ENCODE measurements at regions not wholly inside any gene's neighbourhood (a gene's known extent, or its start where the extent isn't known, plus 50 kb on each side); places are given as distances from the start of the nearest gene placed in this dataset.
"Not testable (repeated sequence)": the region's sequence is repeated elsewhere in the genome, so short reads cannot be mapped to it uniquely, and the experiment has no call there.

GRCh38 chr4:75207902-75208301, 275.0 kb downstream of the PARM1 start:
- no peak for DNase-seq (ENCODE audit: low spot score)
- in situ Hi-C loops (cut with MboI; ENCODE audit: low sequenced_read_pairs, unreplicated experiment), result no loop called here
- TF ChIP-seq CTCF (IDR thresholded peaks at IDR 0.05; ENCODE audit: borderline replicate concordance, control extremely low read depth, extremely low read depth, insufficient read depth, missing control alignments), result no peak

DNA sequence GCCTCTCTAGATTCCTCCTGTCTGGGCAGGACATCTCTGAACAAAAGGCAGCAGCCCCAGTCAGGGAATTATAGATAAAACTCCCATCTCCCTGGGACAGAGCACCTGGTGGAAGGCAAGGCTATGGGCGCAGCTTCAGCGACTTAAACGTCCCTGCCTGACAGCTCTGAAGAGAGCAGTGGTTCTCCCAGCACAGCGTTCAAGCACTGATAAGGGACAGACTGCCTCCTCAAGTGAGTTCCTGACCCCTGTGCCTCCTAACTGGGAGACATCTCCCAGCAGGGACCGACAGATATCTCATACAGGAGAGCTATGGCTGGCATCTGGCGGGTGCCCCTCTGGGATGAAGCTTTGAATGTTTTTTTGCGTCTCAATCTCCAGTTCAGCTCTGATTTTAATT, 262.2 kb downstream of the PARM1 start:
- DNase-seq (ENCODE audit: low spot score), result no peak
- in situ Hi-C loops (cut with MboI; ENCODE audit: low sequenced_read_pairs, unreplicated experiment), result no loop called here
- no peak for TF ChIP-seq CTCF (IDR thresholded peaks at IDR 0.05; ENCODE audit: borderline replicate concordance, control extremely low read depth, extremely low read depth, insufficient read depth, missing control alignments)

DNA sequence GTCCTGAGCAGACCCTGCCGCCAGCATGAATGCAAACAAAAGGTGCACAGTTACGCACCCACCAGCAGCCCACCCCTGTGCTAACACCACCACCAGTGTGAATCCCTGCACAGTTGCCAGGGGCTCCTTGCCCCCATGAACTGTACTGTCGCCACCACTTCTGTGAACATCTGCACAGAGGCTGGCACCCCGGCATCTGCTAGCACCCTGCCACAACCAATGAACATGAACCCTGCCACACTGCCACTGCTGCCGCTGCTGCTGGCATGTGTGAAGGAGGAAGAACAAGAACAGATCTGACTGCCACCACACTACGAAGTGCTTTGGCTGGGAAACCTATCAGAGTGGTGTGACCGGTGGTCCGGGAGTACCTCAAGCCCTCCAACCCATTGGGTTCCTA, 261.3 kb downstream of the PARM1 start:
- TF ChIP-seq CTCF (IDR thresholded peaks at IDR 0.05; ENCODE audit: borderline replicate concordance, control extremely low read depth, extremely low read depth, insufficient read depth, missing control alignments), result no peak
- in situ Hi-C loops (cut with MboI; ENCODE audit: low sequenced_read_pairs, unreplicated experiment), result no loop called here
- DNase-seq (ENCODE audit: low spot score), result no peak

- in situ Hi-C loops (cut with MboI; ENCODE audit: low sequenced_read_pairs, unreplicated experiment); DNase-seq (ENCODE audit: low spot score): not testable (repeated sequence)
These were observed 259.3 kb downstream of the PARM1 start for GRCh38 chr4:75192182-75192581.

GRCh38 chr4:75189711-75190335, 256.9 kb downstream of the PARM1 start:
- no peak for TF ChIP-seq CTCF (IDR thresholded peaks at IDR 0.05; ENCODE audit: borderline replicate concordance, control extremely low read depth, extremely low read depth, insufficient read depth, missing control alignments)
- in situ Hi-C loops (cut with MboI; ENCODE audit: low sequenced_read_pairs, unreplicated experiment), result no loop called here
- DNase-seq (ENCODE audit: low spot score), result no peak

- in situ Hi-C loops (cut with MboI; ENCODE audit: low sequenced_read_pairs, unreplicated experiment), result no loop called here
- no peak for TF ChIP-seq CTCF (IDR thresholded peaks at IDR 0.05; ENCODE audit: borderline replicate concordance, control extremely low read depth, extremely low read depth, insufficient read depth, missing control alignments)
- DNase-seq (ENCODE audit: low spot score), result no peak
These were observed 248.2 kb downstream of the PARM1 start for GRCh38 chr4:75180790-75181776.

- DNase-seq (ENCODE audit: low spot score), result no peak
- in situ Hi-C loops (cut with MboI; ENCODE audit: low sequenced_read_pairs, unreplicated experiment), result no loop called here
- no peak for TF ChIP-seq CTCF (IDR thresholded peaks at IDR 0.05; ENCODE audit: borderline replicate concordance, control extremely low read depth, extremely low read depth, insufficient read depth, missing control alignments)
These were observed 247.3 kb downstream of the PARM1 start for GRCh38 chr4:75180217-75180616.
